ENCODE measurements at regions not wholly inside any gene's neighbourhood (a gene's known extent, or its start where the extent isn't known, plus 50 kb on each side); places are given as distances from the start of the nearest gene placed in this dataset.

DNA sequence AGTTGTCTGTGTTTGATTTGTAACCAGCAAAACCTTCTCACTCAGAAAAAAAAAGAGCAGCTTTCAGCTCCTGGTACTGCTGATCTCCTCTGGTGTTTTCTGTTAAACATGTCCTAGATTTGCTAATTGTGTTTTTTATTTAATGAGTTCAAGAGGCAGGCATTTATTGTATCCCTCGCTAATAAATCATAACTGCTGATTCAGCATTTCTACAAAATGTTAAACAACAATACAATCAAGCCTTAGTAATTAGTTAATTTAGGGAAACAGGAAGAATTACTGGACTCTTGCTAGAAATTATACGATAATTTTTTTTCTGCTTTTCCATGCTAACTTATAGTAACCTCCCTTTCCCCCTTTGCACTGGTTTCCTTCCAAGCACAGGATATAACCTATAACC lies 66.8 kb upstream of the NRP1 start:
- TF ChIP-seq CTCF (IDR thresholded peaks at IDR 0.05) (no peak), POLR2A (IDR thresholded peaks at IDR 0.05) (no peak), POLR2AphosphoS5 (IDR thresholded peaks at IDR 0.05; ENCODE audit: insufficient read depth in 1 of 2, low read depth in 1 of 2) (no peak)
